ENCODE measurements at regions not wholly inside any gene's neighbourhood (a gene's known extent, or its start where the extent isn't known, plus 50 kb on each side); places are given as distances from the start of the nearest gene placed in this dataset.

DNA sequence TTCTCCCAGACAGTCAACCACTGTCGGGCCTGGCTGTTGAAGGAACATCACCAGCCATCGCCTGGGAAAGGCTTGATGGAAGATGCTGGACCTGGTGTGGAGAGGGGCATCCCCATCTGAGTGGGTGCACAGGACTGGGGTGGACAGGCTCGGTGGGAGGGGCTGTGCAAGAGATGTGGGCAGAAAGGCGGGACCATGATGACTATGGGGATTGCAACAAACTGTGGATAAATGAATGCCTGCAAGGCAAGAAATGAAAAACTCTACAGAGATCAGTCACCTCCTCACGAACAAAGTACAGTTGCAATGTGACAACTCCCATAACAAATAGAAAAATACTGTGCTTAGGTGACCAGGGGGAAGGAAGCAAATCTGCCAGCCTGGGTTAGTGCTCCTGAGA lies 171.9 kb upstream of the GPR12 start:
- no peak for TF ChIP-seq ZNF8 (CRISPR knock-in tag; IDR thresholded peaks at IDR 0.05)
- TF ChIP-seq, protein P1, sequence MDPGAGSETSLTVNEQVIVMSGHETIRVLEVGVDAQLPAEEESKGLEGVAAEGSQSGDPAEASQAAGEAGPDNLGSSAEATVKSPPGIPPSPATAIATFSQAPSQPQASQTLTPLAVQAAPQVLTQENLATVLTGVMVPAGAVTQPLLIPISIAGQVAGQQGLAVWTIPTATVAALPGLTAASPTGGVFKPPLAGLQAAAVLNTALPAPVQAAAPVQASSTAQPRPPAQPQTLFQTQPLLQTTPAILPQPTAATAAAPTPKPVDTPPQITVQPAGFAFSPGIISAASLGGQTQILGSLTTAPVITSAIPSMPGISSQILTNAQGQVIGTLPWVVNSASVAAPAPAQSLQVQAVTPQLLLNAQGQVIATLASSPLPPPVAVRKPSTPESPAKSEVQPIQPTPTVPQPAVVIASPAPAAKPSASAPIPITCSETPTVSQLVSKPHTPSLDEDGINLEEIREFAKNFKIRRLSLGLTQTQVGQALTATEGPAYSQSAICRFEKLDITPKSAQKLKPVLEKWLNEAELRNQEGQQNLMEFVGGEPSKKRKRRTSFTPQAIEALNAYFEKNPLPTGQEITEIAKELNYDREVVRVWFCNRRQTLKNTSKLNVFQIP (CRISPR knock-in tag; IDR thresholded peaks at IDR 0.05; ENCODE audit: borderline replicate concordance, low read depth) = no peak
- TF ChIP-seq ZFP3 (CRISPR knock-in tag; IDR thresholded peaks at IDR 0.05) = no peak
- TF ChIP-seq BACH2 (CRISPR knock-in tag; IDR thresholded peaks at IDR 0.05; ENCODE audit: borderline replicate concordance) = no peak
- TF ChIP-seq ZFP30 (CRISPR knock-in tag; IDR thresholded peaks at IDR 0.05) = no peak
- no peak for TF ChIP-seq PPARA (CRISPR knock-in tag; IDR thresholded peaks at IDR 0.05; ENCODE audit: borderline replicate concordance)
- no peak for TF ChIP-seq GLIS3 (CRISPR knock-in tag; IDR thresholded peaks at IDR 0.05)
- no peak for TF ChIP-seq OSR1 (CRISPR knock-in tag; IDR thresholded peaks at IDR 0.05)
- TF ChIP-seq ZC3H10 (CRISPR knock-in tag; IDR thresholded peaks at IDR 0.05) = no peak
- TF ChIP-seq TOX (CRISPR knock-in tag; IDR thresholded peaks at IDR 0.05; ENCODE audit: borderline replicate concordance) = no peak
- TF ChIP-seq, protein P2, sequence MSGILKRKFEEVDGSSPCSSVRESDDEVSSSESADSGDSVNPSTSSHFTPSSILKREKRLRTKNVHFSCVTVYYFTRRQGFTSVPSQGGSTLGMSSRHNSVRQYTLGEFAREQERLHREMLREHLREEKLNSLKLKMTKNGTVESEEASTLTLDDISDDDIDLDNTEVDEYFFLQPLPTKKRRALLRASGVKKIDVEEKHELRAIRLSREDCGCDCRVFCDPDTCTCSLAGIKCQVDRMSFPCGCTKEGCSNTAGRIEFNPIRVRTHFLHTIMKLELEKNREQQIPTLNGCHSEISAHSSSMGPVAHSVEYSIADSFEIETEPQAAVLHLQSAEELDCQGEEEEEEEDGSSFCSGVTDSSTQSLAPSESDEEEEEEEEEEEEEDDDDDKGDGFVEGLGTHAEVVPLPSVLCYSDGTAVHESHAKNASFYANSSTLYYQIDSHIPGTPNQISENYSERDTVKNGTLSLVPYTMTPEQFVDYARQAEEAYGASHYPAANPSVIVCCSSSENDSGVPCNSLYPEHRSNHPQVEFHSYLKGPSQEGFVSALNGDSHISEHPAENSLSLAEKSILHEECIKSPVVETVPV (CRISPR knock-in tag; IDR thresholded peaks at IDR 0.05) = no peak
- no peak for TF ChIP-seq CSDC2 (CRISPR knock-in tag; IDR thresholded peaks at IDR 0.05)
- no peak for TF ChIP-seq ISL1 (CRISPR knock-in tag; IDR thresholded peaks at IDR 0.05)
- TF ChIP-seq ESRRG (CRISPR knock-in tag; IDR thresholded peaks at IDR 0.05) = no peak
- no peak for TF ChIP-seq ZNF565 (CRISPR knock-in tag; conservative IDR thresholded peaks at IDR 0.05; ENCODE audit: low read depth)
- TF ChIP-seq, protein P3, sequence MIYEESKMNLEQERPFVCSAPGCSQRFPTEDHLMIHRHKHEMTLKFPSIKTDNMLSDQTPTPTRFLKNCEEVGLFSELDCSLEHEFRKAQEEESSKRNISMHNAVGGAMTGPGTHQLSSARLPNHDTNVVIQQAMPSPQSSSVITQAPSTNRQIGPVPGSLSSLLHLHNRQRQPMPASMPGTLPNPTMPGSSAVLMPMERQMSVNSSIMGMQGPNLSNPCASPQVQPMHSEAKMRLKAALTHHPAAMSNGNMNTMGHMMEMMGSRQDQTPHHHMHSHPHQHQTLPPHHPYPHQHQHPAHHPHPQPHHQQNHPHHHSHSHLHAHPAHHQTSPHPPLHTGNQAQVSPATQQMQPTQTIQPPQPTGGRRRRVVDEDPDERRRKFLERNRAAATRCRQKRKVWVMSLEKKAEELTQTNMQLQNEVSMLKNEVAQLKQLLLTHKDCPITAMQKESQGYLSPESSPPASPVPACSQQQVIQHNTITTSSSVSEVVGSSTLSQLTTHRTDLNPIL (CRISPR knock-in tag; IDR thresholded peaks at IDR 0.05; ENCODE audit: low read depth) = no peak
- no peak for TF ChIP-seq SNAI2 (CRISPR knock-in tag; IDR thresholded peaks at IDR 0.05)
- no peak for TF ChIP-seq ARNTL (CRISPR knock-in tag; IDR thresholded peaks at IDR 0.05; ENCODE audit: borderline replicate concordance, low read depth)
- ATAC-seq = no peak

DNA sequence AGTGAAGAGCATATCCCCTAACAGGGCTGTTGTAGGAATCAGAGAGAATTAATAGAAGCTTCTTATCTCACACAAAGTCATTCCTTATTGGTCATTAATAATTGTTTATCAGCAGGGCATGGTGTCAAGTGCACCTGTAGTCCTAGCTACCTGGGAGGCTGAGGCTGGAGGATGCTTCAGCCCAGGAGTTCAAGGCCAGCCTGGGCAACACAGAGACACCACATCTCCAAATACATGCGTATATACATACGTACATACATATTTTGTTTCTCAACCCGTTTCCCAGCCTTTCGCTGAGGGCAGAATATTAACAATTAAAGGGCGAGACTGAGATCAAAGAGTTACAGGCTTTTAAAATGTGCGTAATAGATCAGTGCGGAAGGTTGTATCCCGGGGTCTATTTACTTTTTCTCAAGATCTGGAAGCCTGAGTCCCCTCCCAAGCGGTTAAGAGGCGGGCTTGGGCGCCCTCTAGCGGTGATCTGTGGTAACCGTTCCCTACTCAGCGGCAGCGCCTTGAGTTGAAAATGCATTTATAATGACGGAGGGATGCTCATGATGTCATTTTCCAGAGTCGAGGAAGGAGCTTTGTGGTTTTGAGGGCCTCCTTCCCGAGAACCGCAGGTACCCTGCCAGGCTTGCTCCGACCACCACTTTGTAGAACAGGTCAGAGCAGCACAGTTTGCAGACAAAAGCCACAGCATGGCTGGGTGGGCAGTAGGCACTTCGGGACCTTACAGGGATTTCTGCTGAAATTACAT lies 169.6 kb upstream of the GPR12 start:
- no peak for TF ChIP-seq GLIS3 (CRISPR knock-in tag; IDR thresholded peaks at IDR 0.05)
- TF ChIP-seq, protein P4, sequence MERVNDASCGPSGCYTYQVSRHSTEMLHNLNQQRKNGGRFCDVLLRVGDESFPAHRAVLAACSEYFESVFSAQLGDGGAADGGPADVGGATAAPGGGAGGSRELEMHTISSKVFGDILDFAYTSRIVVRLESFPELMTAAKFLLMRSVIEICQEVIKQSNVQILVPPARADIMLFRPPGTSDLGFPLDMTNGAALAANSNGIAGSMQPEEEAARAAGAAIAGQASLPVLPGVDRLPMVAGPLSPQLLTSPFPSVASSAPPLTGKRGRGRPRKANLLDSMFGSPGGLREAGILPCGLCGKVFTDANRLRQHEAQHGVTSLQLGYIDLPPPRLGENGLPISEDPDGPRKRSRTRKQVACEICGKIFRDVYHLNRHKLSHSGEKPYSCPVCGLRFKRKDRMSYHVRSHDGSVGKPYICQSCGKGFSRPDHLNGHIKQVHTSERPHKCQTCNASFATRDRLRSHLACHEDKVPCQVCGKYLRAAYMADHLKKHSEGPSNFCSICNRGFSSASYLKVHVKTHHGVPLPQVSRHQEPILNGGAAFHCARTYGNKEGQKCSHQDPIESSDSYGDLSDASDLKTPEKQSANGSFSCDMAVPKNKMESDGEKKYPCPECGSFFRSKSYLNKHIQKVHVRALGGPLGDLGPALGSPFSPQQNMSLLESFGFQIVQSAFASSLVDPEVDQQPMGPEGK (CRISPR knock-in tag; IDR thresholded peaks at IDR 0.05; ENCODE audit: borderline replicate concordance) = no peak
- TF ChIP-seq, protein P3 (CRISPR knock-in tag; IDR thresholded peaks at IDR 0.05; ENCODE audit: low read depth) = no peak
- TF ChIP-seq ARNTL (CRISPR knock-in tag; IDR thresholded peaks at IDR 0.05; ENCODE audit: borderline replicate concordance, low read depth) = no peak
- TF ChIP-seq, protein P1 (CRISPR knock-in tag; IDR thresholded peaks at IDR 0.05; ENCODE audit: borderline replicate concordance, low read depth) = no peak
- TF ChIP-seq, protein P5, sequence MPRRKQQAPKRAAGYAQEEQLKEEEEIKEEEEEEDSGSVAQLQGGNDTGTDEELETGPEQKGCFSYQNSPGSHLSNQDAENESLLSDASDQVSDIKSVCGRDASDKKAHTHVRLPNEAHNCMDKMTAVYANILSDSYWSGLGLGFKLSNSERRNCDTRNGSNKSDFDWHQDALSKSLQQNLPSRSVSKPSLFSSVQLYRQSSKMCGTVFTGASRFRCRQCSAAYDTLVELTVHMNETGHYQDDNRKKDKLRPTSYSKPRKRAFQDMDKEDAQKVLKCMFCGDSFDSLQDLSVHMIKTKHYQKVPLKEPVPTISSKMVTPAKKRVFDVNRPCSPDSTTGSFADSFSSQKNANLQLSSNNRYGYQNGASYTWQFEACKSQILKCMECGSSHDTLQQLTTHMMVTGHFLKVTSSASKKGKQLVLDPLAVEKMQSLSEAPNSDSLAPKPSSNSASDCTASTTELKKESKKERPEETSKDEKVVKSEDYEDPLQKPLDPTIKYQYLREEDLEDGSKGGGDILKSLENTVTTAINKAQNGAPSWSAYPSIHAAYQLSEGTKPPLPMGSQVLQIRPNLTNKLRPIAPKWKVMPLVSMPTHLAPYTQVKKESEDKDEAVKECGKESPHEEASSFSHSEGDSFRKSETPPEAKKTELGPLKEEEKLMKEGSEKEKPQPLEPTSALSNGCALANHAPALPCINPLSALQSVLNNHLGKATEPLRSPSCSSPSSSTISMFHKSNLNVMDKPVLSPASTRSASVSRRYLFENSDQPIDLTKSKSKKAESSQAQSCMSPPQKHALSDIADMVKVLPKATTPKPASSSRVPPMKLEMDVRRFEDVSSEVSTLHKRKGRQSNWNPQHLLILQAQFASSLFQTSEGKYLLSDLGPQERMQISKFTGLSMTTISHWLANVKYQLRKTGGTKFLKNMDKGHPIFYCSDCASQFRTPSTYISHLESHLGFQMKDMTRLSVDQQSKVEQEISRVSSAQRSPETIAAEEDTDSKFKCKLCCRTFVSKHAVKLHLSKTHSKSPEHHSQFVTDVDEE (CRISPR knock-in tag; IDR thresholded peaks at IDR 0.05) = no peak
- no peak for TF ChIP-seq RARB (CRISPR knock-in tag; IDR thresholded peaks at IDR 0.05)
- no peak for TF ChIP-seq SNAI2 (CRISPR knock-in tag; IDR thresholded peaks at IDR 0.05)
- no peak for TF ChIP-seq TOX (CRISPR knock-in tag; IDR thresholded peaks at IDR 0.05; ENCODE audit: borderline replicate concordance)
- no peak for TF ChIP-seq PPARA (CRISPR knock-in tag; IDR thresholded peaks at IDR 0.05; ENCODE audit: borderline replicate concordance)
- no peak for TF ChIP-seq ISL1 (CRISPR knock-in tag; IDR thresholded peaks at IDR 0.05)
- TF ChIP-seq CSDC2 (CRISPR knock-in tag; IDR thresholded peaks at IDR 0.05) = no peak
- peak; percentile 97 for ATAC-seq

Data from SK-N-SH treated with all-trans-retinoic acid at 6 μM for 48 hours (cell line).